GM12878 (cell line): ENCODE measurements at regions not wholly inside any gene's neighbourhood (a gene's known extent, or its start where the extent isn't known, plus 50 kb on each side); places are given as distances from the start of the nearest gene placed in this dataset.
A peak's percentile ranks its signal among the peaks of the same experiment; 100 is the strongest.

Source experiments
- ATAC-seq: fragments of 200-7000 bp; cut with Tn5 transposase; 3 replicates; pipeline ENCODE4 v1.9.1; 2020; ENCODE audit warnings: mild to moderate bottlenecking, moderate library complexity
- BruUV-seq: library from RNA; stranded (reverse); fragments of 400-500 nt; replicated peaks from 2 replicates; lab custom pipeline; 2021; lab: Mats Ljungman, UMichigan
- CTCF ChIA-PET: fragments of 300-600 bp; sonication (Branson Sonifier 250); formaldehyde crosslinking; extraction: SDS; loops from one replicate; lab custom pipeline; 2021; ENCODE audit warnings: inconsistent platforms; lab: Yijun Ruan, JAX
- POLR2A ChIA-PET: fragments of 350-600 bp; formaldehyde crosslinking; extraction: SDS; loops from one replicate; lab custom pipeline; 2021; ENCODE audit warnings: inconsistent platforms; lab: Charles Lee
- RAD21 ChIA-PET: fragments of 300-600 bp; sonication (Branson Sonifier 250); formaldehyde crosslinking; loops from one replicate; lab custom pipeline; 2023; ENCODE audit warnings: antibody characterized with exemption; ENCODE audit not compliant: unreplicated experiment; lab: Charles Lee
- SMC1A ChIA-PET: fragments of 300-600 bp; sonication (Branson Sonifier 250); formaldehyde crosslinking; loops from one replicate; lab custom pipeline; 2023; ENCODE audit not compliant: unreplicated experiment, uncharacterized antibody; lab: Charles Lee
- DNase-seq: peaks from one replicate; pipeline ENCODE4 v3.0.0-alpha.2; 2011; ENCODE audit warnings: low read depth, low spot score
- FAIRE-seq: peaks from 3 replicates; lab custom pipeline; 2011; peaks lifted over from hg19 to GRCh38; lab: Jason Lieb, UNC
- H2AFZ ChIP-seq: 2 replicates; pipeline ENCODE4 v1.6.0; 2011; ENCODE audit warnings: low read depth, low read length, control low read depth; ENCODE audit not compliant: control insufficient read depth
- H3K27ac ChIP-seq: 2 replicates; pipeline ENCODE4 v1.5.1; 2011; ENCODE audit warnings: control low read depth; ENCODE audit not compliant: control insufficient read depth, insufficient read depth
- H3K27me3 ChIP-seq, 2 experiments: replicated peaks in 1 of 2; 2 replicates each; pipeline versions ENCODE4 v1.6.0 to v1.6.1; 2011; ENCODE audit warnings: low read length in 1 of 2; ENCODE audit not compliant: control insufficient read depth in 2 of 2, insufficient read depth in 2 of 2
- H3K36me3 ChIP-seq, 2 experiments: 2 replicates each; pipeline ENCODE4 v1.5.1; 2011; ENCODE audit warnings: low read length in 1 of 2; ENCODE audit not compliant: control insufficient read depth in 2 of 2, insufficient read depth in 2 of 2
- H3K4me1 ChIP-seq: 2 replicates; pipeline ENCODE4 v1.6.1; 2011; ENCODE audit warnings: mild to moderate bottlenecking, low read length, moderate library complexity, mixed read lengths; ENCODE audit not compliant: control insufficient read depth, insufficient read depth
- H3K4me2 ChIP-seq: 2 replicates; pipeline ENCODE4 v1.6.0; 2011; ENCODE audit warnings: control low read depth; ENCODE audit not compliant: control insufficient read depth, insufficient read depth
- H3K4me3 ChIP-seq: fragments of 200-600 bp; sonication (generic); 2 replicates; pipeline ENCODE4 v1.5.1; 2016
- H3K79me2 ChIP-seq: 2 replicates; pipeline ENCODE4 v1.6.0; 2011; ENCODE audit warnings: low read length; ENCODE audit not compliant: control insufficient read depth, insufficient read depth
- H3K9ac ChIP-seq: 2 replicates; pipeline ENCODE4 v1.8.0; 2011; ENCODE audit warnings: low read length, control low read depth, mixed read lengths; ENCODE audit not compliant: control insufficient read depth, insufficient read depth
- H3K9me3 ChIP-seq: replicated peaks from 3 replicates; pipeline ENCODE4 v1.5.1; 2011; ENCODE audit warnings: mild to moderate bottlenecking, low read length; ENCODE audit not compliant: control insufficient read depth, insufficient read depth
- H4K20me1 ChIP-seq: 2 replicates; pipeline ENCODE4 v1.6.0; 2011; ENCODE audit not compliant: control insufficient read depth, insufficient read depth
- BCL11A ChIP-seq: IDR thresholded peaks from 2 replicates; pipeline ENCODE4 v1.6.1; 2011; ENCODE audit warnings: low read depth, low read length
- HDAC2 ChIP-seq: fragments of 200-600 bp; sonication (generic); IDR thresholded peaks from 2 replicates; pipeline ENCODE4 v1.6.1; 2017
- JUNB ChIP-seq: IDR thresholded peaks from 2 replicates; pipeline ENCODE4 v1.6.1; 2016; ENCODE audit warnings: antibody characterized with exemption, mild to moderate bottlenecking
- KAT2A ChIP-seq: conservative IDR thresholded peaks from 2 replicates; pipeline ENCODE4 v1.6.1; 2011; ENCODE audit warnings: low read depth, low read length; ENCODE audit not compliant: control insufficient read depth
- KLF5 ChIP-seq: fragments of 450-650 bp; IDR thresholded peaks from 2 replicates; pipeline ENCODE4 v1.6.1; 2014; ENCODE audit warnings: mild to moderate bottlenecking; ENCODE audit not compliant: partially characterized antibody
- NFYB ChIP-seq: IDR thresholded peaks from 2 replicates; pipeline ENCODE4 v1.6.1; 2011; ENCODE audit warnings: low read depth, mild to moderate bottlenecking, low read length, improper control_type of control experiment, moderate library complexity; ENCODE audit not compliant: insufficient read depth
- NR2C2 ChIP-seq: IDR thresholded peaks from 2 replicates; pipeline ENCODE4 v1.6.1; 2011; ENCODE audit warnings: borderline replicate concordance, low read depth; ENCODE audit not compliant: control insufficient read depth, insufficient read length
- RUNX3 ChIP-seq: IDR thresholded peaks from 2 replicates; pipeline ENCODE4 v1.6.1; 2012; ENCODE audit warnings: low read length, inconsistent platforms
- SPI1 ChIP-seq: IDR thresholded peaks from 2 replicates; pipeline ENCODE4 v1.6.1; 2011; ENCODE audit warnings: low read depth, mild to moderate bottlenecking, low read length, moderate library complexity, borderline replicate concordance; ENCODE audit not compliant: insufficient read depth
- TAF1 ChIP-seq: IDR thresholded peaks from 2 replicates; pipeline ENCODE4 v1.6.1; 2011; ENCODE audit warnings: mild to moderate bottlenecking, low read depth, low read length, borderline replicate concordance
- YY1 ChIP-seq: IDR thresholded peaks from 2 replicates; pipeline ENCODE4 v1.6.1; 2011; ENCODE audit warnings: low read depth, mild to moderate bottlenecking, low read length
- WGBS: methylation state at CpG from one replicate; pipeline ENCODE4 v1.1.6; 2016; ENCODE audit warnings: low lambda C conversion rate; ENCODE audit not compliant: insufficient replicate concordance, insufficient coverage; ENCODE audit errors: missing lambda C conversion rate; 5-methylcytosine and 5-hydroxymethylcytosine counted together
- in situ Hi-C: fragments of 300-500 bp; cut with MboI; formaldehyde crosslinking; loops from 9 replicates; pipeline ENCODE4 v1.14.3; 2018; ENCODE audit warnings: mixed read lengths
- intact Hi-C: fragments of 100-400 bp; cut with micrococcal nuclease; formaldehyde crosslinking; loops from one replicate; pipeline ENCODE4 v1.14.2; 2022; ENCODE audit not compliant: unreplicated experiment
- TF ChIP-seq, protein P1 (sequence below): fragments of 150-350 bp; IDR thresholded peaks from 2 replicates; pipeline ENCODE4 v1.6.1; 2016; ENCODE audit warnings: low read depth, low read length
- TF ChIP-seq, protein P2 (sequence below): IDR thresholded peaks from 2 replicates; pipeline ENCODE4 v1.6.1; 2011; ENCODE audit warnings: mild to moderate bottlenecking, low read depth, low read length, moderate library complexity; ENCODE audit not compliant: insufficient replicate concordance

DNA sequence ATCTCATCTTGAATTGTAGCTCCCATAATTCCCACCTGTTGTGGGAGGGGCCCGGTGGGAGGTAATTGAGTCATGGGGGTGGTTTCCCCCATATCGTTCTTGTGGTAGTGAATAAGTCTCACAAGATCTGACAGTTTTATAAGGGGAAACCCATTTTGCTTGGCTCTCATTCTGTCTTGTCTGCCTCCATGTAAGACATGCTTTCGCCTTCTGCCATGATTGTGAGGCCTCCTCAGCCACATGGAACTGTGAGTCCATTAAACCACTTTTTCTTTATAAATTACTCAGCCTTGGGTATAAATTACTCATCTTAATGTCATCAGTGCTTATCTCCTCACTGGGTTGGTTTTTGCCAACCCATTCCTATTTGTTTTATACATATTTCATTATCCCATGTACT, 142.0 kb upstream of the GMDS start:
- ChIA-PET CTCF (no interaction called here), SMC1A (interaction anchor here (0.7 kb wide), 1 partner anchor 1682 kb away, joined by 3 read pairs; no protein-coding TSS in a partner anchor), RAD21 (no interaction called here), POLR2A (no interaction called here)
- no peaks in the 10 kb centered on the region for H3K9me3 ChIP-seq
- intact Hi-C loops: no loop called here
- H3K36me3 ChIP-seq: no peaks in the 10 kb centered on the region
- no peak for DNase-seq
- H4K20me1 ChIP-seq: no peaks in the 10 kb centered on the region
- ATAC-seq: no peak
- no peak overlapping the region for H3K4me2 ChIP-seq
- H3K27ac ChIP-seq: no peak overlapping the region
- H3K4me1 ChIP-seq: no peaks in the 10 kb centered on the region
- H3K4me3 ChIP-seq: no peak overlapping the region
- H3K9ac ChIP-seq: no peak overlapping the region
- no peak for FAIRE-seq
- WGBS: 53% methylated on average over 3 of the region's 3 CpGs
- no peaks in the 10 kb centered on the region for H3K79me2 ChIP-seq
- H2AFZ ChIP-seq: no peak overlapping the region
- in situ Hi-C loops: no loop called here
- TF ChIP-seq JUNB (peak; percentile 19; the same call in 1 of the 2 replicates), SPI1 (no peak), YY1 (no peak), NFYB (no peak), KLF5 (no peak), NR2C2 (no peak), RUNX3 (peak; percentile 21; the same call in 1 of the 2 replicates), KAT2A (no peak), TAF1 (no peak), HDAC2 (no peak), BCL11A (no peak)
- TF ChIP-seq, protein P1, sequence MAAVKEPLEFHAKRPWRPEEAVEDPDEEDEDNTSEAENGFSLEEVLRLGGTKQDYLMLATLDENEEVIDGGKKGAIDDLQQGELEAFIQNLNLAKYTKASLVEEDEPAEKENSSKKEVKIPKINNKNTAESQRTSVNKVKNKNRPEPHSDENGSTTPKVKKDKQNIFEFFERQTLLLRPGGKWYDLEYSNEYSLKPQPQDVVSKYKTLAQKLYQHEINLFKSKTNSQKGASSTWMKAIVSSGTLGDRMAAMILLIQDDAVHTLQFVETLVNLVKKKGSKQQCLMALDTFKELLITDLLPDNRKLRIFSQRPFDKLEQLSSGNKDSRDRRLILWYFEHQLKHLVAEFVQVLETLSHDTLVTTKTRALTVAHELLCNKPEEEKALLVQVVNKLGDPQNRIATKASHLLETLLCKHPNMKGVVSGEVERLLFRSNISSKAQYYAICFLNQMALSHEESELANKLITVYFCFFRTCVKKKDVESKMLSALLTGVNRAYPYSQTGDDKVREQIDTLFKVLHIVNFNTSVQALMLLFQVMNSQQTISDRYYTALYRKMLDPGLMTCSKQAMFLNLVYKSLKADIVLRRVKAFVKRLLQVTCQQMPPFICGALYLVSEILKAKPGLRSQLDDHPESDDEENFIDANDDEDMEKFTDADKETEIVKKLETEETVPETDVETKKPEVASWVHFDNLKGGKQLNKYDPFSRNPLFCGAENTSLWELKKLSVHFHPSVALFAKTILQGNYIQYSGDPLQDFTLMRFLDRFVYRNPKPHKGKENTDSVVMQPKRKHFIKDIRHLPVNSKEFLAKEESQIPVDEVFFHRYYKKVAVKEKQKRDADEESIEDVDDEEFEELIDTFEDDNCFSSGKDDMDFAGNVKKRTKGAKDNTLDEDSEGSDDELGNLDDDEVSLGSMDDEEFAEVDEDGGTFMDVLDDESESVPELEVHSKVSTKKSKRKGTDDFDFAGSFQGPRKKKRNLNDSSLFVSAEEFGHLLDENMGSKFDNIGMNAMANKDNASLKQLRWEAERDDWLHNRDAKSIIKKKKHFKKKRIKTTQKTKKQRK: no peak
- TF ChIP-seq, protein P2, sequence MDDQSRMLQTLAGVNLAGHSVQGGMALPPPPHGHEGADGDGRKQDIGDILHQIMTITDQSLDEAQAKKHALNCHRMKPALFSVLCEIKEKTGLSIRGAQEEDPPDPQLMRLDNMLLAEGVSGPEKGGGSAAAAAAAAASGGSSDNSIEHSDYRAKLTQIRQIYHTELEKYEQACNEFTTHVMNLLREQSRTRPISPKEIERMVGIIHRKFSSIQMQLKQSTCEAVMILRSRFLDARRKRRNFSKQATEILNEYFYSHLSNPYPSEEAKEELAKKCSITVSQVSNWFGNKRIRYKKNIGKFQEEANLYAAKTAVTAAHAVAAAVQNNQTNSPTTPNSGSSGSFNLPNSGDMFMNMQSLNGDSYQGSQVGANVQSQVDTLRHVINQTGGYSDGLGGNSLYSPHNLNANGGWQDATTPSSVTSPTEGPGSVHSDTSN: no peak
- no peaks in the 10 kb centered on the region for H3K27me3 ChIP-seq
- BruUV-seq: no TSS peak
